NCI-H1092 treated with DMSO at 0.1 percent for 48 hours (cell line): ENCODE measurements at regions not wholly inside any gene's neighbourhood (a gene's known extent, or its start where the extent isn't known, plus 50 kb on each side); places are given as distances from the start of the nearest gene placed in this dataset.
"Not testable (repeated sequence)": the region's sequence is repeated elsewhere in the genome, so short reads cannot be mapped to it uniquely, and the experiment has no call there.

Experiments used
- DNase-seq: peaks from one replicate; lab custom pipeline; 2025; lab: John Stamatoyannopoulos, UW

- DNase-seq = no peak
These were observed 833.0 kb downstream of the EFNB2 start for GRCh38 chr13:105702441-105702840.

- DNase-seq = no peak
These were observed 842.7 kb downstream of the EFNB2 start for GRCh38 chr13:105692769-105693168.

- no peak for DNase-seq
These were observed 851.2 kb downstream of the EFNB2 start for GRCh38 chr13:105684216-105684615.

GRCh38 chr13:105679838-105680237, 855.6 kb downstream of the EFNB2 start:
- no peak for DNase-seq

GRCh38 chr13:105678072-105678471, 857.4 kb downstream of the EFNB2 start:
- no peak for DNase-seq

GRCh38 chr13:105672881-105673280, 862.6 kb downstream of the EFNB2 start:
- no peak for DNase-seq

- not testable (repeated sequence) for DNase-seq
These were observed 864.3 kb downstream of the EFNB2 start for GRCh38 chr13:105671131-105671530.

- DNase-seq = no peak
These were observed 865.1 kb downstream of the EFNB2 start for GRCh38 chr13:105670179-105670990.

- DNase-seq = no peak
These were observed 870.2 kb downstream of the EFNB2 start for GRCh38 chr13:105665284-105665683.

- no peak for DNase-seq
These were observed 872.3 kb downstream of the EFNB2 start for GRCh38 chr13:105663182-105663581.

- no peak for DNase-seq
These were observed 874.9 kb downstream of the EFNB2 start for GRCh38 chr13:105660561-105660960.

- no peak for DNase-seq
These were observed 877.0 kb downstream of the EFNB2 start for GRCh38 chr13:105658431-105658830.

GRCh38 chr13:105655046-105655445, 880.4 kb downstream of the EFNB2 start:
- no peak for DNase-seq

GRCh38 chr13:105643966-105644365, 891.5 kb downstream of the EFNB2 start:
- no peak for DNase-seq

- DNase-seq = no peak
These were observed 892.9 kb downstream of the EFNB2 start for GRCh38 chr13:105642511-105642958.

- DNase-seq = no peak
These were observed 894.3 kb downstream of the EFNB2 start for GRCh38 chr13:105641121-105641520.

- no peak for DNase-seq
These were observed 897.0 kb downstream of the EFNB2 start for GRCh38 chr13:105638426-105638825.

- no peak for DNase-seq
These were observed 901.4 kb downstream of the EFNB2 start for GRCh38 chr13:105634059-105634458.

- no peak for DNase-seq
These were observed 905.0 kb downstream of the EFNB2 start for GRCh38 chr13:105630431-105630830.

GRCh38 chr13:105627270-105627669, 908.2 kb downstream of the EFNB2 start:
- DNase-seq = no peak

- DNase-seq = no peak
These were observed 909.8 kb downstream of the EFNB2 start for GRCh38 chr13:105625691-105626090.

GRCh38 chr13:105616333-105617075, 919.0 kb downstream of the EFNB2 start:
- no peak for DNase-seq

GRCh38 chr13:105612541-105612940, 922.9 kb downstream of the EFNB2 start:
- DNase-seq = no peak
